ENCODE measurements at regions not wholly inside any gene's neighbourhood (a gene's known extent, or its start where the extent isn't known, plus 50 kb on each side); places are given as distances from the start of the nearest gene placed in this dataset.

DNA sequence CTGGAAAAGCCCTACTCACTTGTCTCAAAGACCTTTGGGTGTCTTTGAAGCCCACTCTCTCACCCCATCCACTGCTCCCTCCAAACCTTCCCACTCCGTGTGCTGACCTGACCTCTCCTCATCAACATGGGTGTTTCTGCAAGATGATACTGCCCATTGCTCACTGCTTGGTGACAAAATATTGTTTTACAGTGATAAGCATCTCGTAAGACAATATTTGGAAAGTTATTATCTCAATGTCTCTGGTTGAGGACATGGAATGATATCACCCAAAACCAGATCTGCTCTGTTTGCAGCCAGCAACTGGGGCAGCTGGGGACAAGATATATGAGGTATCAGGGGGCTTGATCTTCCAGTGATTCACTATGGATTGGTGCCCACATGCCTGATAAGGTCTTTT is 195.8 kb downstream of the SALL1 start:
- DNase-seq (ENCODE audit: low spot score): no peak

DNA sequence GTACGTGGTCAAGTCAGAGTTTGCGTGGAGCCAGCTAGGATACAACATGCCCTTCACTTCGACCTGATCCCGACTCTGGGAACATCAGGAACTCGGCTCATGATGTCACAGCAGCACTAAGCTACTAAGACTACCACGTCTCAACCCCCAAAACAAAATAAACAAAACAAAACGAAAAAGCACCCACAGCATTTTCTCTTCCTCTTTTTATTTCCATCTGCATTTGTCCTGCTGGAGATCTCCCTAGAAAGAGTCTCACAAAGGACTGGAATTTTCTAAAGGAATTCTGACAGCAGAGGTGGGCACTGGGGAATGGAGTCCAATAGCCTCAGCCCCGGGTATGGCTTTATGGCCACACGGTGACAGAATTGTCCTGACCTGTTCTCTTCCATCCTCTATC is 196.6 kb downstream of the SALL1 start:
- no peak for DNase-seq (ENCODE audit: low spot score)

DNA sequence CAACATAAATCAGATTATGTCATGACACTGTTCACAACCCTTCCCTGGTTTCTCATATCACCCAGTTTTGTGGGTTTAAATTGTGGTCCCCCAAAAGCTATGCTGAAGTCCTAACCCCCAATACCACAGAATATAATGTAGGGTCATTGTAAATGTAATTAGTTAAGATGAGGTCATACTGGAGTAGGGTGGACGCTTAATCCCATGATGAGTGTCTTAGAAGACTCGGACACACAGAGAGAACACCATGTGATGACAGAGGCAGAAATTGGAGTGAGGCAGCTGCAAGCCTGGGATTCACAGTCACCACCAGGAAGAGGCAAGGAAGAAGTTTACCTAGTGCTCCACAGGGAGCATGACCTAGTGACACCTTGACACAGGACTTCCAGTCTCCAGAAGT is 197.8 kb downstream of the SALL1 start:
- DNase-seq (ENCODE audit: low spot score): no peak

GRCh38 chr16:50950955-50951354 is 200.1 kb downstream of the SALL1 start:
- no peak for DNase-seq (ENCODE audit: low spot score)

GRCh38 chr16:50948268-50948930 is 202.7 kb downstream of the SALL1 start:
- DNase-seq (ENCODE audit: low spot score): no peak

DNA sequence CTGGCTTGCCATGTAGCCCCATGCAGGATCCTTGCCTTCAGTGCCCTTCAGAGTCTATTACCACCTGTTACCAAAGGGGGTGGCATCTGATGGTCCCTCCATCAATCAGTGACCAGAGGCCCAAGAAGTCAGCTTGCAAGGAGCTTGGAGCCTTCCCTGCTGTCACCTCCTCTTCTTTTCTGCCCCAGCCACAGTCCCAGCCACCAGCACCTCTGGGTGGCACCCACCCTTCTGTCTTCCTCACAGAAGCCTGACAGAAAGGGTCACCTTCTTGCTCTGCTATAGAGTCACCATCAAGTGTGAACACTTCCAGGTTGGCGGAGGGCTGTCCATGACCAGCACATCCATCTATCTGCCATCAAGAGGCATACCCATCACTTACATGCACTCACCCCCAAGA is 203.2 kb downstream of the SALL1 start:
- DNase-seq (ENCODE audit: low spot score): no peak

GRCh38 chr16:50946606-50947005 is 204.5 kb downstream of the SALL1 start:
- no peak for DNase-seq (ENCODE audit: low spot score)

DNA sequence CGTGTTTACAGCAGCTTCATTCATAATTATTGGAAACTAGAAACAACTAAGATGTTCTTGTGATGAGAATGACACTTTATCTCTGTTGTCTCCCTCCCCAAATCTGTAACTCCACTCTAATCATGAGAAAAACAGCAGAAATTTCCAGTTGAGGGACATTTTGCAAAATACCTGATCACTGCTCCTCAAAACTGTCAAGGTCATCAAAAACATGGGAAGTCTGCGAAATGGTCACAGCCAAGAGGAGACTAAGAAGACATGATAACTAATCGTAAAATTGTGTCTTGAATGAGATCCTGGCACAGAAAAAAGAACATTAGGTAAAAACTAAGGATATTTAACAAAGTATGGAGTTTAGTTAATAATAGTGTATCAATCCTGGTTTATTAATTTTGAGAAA is 204.2 kb downstream of the CYLD start:
- DNase-seq (ENCODE audit: low spot score): no peak

- DNase-seq (ENCODE audit: low spot score): no peak
Measured at GRCh38 chr16:50945171-50945570, 203.3 kb downstream of the CYLD start.

DNA sequence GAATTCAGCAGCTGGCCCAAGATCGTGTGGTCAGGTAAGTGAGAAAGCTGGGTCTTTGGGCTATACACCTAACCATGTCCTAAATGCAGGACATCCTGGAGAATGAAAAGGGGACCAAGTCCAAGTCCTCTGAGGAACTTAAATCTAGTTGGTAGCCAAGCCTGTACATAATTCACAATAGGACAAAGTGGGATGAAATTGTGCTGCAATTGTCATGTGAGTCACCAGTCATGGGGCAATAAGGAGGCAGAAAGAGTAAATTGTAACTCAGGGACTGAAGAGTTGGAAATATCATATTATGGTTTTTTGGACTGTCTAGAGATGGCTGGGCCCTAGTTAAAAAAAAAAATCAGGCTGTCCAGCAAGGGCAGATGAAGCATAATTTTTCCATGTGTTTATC is 202.6 kb downstream of the CYLD start:
- no peak for DNase-seq (ENCODE audit: low spot score)

GRCh38 chr16:50944033-50944432 is 202.1 kb downstream of the CYLD start:
- DNase-seq (ENCODE audit: low spot score): no peak

DNA sequence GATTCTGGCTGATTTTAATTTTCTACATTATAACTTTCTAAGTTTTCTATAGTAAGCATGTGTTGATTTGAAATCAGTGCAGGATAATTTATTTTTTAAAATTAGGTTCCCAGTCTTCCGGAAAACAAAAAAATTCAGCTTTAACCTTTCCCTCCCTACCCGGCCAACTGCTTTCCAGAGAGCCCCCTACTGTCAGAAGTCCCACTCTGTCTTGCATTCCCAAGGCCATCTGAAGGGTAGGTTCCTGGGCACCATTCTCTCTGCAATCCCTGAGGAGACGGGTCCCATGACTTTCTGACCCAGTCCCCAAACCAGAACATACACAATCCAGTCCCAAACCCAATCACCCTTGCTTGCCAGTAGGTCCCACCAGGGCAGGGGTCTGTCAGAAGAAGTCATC is 200.3 kb downstream of the CYLD start:
- DNase-seq (ENCODE audit: low spot score): peak; percentile 33

- DNase-seq (ENCODE audit: low spot score): no peak
Measured at GRCh38 chr16:50941681-50942080, 199.8 kb downstream of the CYLD start.

DNA sequence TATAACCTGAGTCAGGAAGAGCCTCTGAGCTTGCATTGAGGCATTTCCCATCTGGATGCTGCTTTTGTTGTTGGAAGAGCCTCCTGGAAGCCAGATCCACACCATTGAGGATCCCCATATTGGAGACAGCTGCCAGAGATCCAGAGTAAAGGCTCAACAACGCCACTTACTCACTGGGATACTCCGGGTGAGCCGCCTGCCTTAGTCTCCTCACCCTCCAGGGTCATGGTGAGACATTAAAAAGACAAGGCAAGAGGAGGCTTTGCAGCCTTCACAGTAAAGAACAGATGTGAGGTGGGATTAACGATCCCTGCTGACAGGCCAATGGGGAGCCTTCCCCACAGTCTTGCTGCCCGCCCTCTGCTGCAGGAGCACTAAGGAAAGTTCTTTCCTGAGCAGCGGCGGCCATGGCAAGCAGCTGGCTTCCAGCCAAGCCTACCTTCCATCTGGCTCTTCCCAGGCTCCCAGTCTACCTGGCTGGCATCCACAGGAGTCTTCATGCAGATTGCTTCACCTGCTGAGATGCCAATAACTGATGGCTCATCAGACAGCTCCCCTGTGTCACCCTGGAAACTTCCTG is 198.5 kb downstream of the CYLD start:
- DNase-seq (ENCODE audit: low spot score): peak; percentile 23

- DNase-seq (ENCODE audit: low spot score): no peak
Measured at GRCh38 chr16:50939356-50939755, 197.5 kb downstream of the CYLD start.

DNA sequence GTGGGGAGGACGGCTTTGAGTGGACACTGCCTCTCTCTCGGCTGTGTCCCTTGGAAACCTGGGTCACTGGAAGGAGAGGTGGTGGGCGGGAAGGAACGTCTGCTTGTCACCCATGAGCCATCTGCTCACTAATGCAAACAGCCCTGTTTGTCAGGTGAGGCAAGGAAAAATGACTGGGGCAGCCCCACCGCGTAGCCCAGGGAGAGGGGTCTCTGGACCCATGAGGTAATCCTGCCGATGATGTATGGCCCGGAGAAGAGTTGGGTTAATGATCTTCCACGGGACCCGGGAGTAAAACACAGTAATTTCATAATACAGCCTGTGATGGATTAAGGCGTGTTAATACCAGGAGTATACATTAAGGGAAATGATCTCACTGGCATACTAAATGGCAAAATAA is 197.0 kb downstream of the CYLD start:
- DNase-seq (ENCODE audit: low spot score): no peak

- DNase-seq (ENCODE audit: low spot score): no peak
Measured at GRCh38 chr16:50933262-50933661, 191.4 kb downstream of the CYLD start.

- no peak for DNase-seq (ENCODE audit: low spot score)
Measured at GRCh38 chr16:50932348-50932935, 190.6 kb downstream of the CYLD start.

DNA sequence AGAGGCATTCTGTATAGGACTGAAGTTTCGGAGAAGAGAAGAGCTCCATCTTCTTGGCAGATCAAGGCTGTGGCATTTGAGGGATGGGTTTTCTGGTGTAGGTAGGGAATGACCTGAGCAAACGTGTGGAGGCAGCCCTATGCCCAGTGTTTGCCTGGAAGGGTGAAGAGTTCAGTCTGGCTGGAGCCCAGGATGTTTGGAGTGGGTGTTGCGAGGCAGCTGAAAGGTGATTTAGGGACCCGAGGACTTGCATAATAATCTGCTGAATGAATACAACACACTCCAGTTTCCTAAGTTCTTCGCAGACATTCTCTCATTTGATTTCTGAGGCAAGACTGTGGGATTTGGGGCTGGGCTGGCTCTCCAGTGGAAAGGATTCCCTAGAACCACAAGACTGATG is 186.2 kb downstream of the CYLD start:
- no peak for DNase-seq (ENCODE audit: low spot score)

DNA sequence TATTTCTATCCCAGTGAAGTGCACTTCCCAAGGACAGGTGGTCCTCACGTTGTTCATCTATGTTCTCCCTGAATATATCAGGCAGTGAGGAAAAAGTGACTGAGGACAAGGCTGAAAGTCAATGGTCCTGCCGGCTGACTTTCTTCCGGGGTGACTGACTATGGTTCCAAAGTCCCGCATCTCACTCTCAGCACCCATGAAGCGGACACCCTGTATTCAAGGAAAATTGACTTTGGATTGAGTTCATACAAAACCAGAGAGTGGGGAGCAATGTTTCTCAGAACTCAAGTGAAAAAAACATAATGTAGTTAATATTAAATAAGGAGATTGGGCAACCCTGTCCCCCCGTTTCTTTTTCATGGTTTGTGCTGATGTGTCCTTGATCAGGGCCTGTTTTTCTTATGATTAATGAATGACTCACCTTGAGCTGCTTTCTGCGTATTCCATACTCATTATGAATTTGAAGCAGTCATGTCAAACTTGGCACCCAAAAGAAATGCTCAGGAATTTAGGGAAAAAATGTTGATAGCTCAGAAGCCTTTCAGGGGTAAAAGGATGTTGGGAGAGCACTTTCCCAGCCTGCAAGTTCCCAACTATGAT is 184.0 kb downstream of the CYLD start:
- no peak for DNase-seq (ENCODE audit: low spot score)

DNA sequence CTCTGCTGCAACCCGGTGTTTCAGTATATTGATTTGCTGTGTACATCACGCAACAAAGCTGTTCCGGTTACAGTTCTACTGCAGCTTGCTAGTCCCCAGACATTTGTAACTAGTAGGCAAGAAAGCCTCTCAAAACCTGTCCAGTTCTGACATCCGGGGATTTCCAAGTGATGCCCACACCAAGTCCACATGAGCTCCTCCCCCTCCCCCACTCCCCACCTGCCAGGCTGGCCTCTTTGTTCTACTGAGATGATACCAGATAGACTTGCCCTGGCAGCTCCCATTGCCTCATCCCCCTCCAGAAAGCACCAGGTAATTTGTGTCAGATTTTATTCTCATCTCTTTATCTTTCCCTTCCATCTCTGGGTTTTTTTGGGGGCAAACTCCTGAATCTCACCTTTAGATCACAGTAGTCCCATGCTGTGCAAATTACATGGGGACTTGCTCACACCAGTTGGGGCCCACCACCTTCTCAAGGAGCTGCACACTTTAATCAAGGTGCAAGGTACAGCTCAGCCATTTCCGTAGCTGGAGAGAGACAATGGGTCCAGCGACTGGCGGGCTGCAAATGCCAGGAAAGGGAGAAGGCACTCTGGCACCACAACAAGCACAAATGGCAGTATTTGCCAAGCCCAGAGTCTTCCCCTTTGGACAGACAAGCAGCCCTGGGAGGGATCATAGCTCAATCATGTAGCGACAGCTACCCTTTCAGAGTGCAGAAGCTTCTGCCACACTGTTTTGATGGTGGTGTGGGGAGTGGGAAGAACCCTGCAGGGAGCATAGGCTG is 183.1 kb downstream of the CYLD start:
- no peak for DNase-seq (ENCODE audit: low spot score)

- DNase-seq (ENCODE audit: low spot score): no peak
Measured at GRCh38 chr16:50917950-50918703, 176.2 kb downstream of the CYLD start.

Measured in iPS-NIHi11 (cell line).